Activated CD8-positive, alpha-beta memory T cell treated with anti-CD3 and anti-CD28 coated beads, Interleukin-2, amount 50 U/mL, for 1 hour (primary cell): ENCODE measurements at regions not wholly inside any gene's neighbourhood (a gene's known extent, or its start where the extent isn't known, plus 50 kb on each side); places are given as distances from the start of the nearest gene placed in this dataset.
"Not testable (repeated sequence)": the region's sequence is repeated elsewhere in the genome, so short reads cannot be mapped to it uniquely, and the experiment has no call there.

ENCODE experiments used
- DNase-seq: peaks from one replicate; pipeline ENCODE4 v3.0.0-alpha.2; 2020; ENCODE audit errors: extremely low read depth

DNA sequence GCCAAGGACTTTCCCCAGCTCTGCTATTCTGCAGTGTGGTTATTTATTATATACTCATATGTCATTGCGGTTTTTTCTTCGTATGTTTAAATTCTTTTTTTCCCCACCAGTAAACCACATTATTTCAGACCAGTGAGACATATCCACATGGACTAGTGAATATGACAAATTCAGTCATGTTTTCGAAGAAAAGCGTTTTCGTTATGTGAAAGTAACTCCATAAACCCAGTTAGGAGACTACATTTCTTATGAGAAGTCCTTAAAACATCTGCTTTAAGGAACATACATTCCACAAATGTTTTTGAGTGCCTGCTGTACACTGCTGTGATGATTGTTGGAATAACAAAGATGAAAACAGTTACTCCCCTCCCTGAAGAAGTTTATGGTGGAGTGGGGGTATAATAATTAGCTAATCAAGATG is 591.8 kb upstream of the CLINT1 start:
- DNase-seq: no peak

DNA sequence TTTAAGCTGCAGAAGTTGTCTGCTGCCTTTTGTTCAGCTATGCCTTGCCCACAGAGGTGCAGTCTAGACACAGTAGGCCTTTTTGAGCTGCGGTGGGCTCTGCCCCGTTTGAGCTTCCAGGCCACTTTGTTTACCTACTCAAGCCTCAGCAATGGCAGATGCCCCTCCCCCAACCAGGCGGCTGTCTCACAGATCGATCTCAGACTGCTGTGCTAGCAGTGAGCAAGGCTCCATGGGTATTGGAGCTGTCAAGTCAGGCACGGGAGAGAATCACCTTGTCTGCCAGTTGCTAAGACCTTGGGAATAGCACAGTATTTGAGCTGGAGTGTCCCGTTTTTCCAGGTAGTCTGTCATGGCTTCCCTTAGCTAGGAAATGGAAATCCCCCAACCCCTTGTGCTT is 587.8 kb upstream of the CLINT1 start:
- DNase-seq: not testable (repeated sequence)

DNA sequence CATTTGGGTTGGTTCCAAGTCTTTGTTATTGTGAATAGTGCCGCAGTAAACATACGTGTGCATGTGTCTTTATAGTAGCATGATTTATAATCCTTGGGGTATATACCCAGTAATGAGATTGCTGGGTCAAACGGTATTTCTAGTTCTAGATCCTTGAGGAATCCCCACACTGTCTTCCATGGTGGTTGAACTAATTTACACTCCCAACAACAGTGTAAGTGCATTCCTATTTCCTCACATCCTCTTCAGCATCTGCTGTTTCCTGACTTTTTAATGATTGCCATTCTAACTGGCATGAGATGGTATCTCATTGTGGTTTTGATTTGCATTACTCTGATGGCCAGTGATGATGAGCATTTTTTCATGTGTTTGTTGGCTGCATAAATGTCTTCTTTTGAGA is 580.3 kb upstream of the CLINT1 start:
- not testable (repeated sequence) for DNase-seq

DNA sequence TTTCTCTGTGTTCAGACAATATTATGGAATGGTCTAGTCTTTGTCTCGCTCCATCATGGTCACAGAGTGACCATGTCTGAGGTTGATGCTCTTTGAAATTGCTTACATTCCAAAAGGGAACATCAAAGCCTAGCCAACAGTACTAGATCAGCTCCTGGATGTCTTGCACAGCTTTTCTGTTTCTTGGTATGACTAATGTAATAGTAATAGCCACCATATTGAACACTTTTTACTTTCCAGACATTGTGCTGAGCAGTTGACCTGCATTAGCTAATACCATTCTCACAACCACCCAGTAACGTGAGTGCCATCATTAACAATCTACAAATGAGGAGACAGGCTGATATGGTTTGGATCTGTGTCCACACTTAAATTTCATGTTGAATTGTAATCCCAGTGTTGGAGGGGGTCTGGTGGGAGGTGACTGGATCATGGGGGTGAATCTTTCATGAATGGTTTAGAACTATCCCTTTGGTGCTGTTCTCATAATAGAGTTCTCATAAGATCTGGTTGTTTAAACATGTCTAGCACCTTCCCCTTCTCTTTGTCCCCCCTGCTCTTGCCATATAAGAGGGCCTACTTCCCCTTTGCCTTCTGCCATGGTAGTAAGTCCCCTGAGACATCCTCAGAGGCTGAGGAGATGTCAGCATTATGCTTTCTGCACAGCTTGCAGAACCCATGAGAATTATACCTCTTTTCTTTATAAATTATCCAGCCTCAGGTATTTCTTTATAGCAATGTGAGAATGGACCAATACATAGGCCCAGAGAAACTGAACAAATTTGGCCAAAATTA is 577.5 kb upstream of the CLINT1 start:
- DNase-seq: no peak

DNA sequence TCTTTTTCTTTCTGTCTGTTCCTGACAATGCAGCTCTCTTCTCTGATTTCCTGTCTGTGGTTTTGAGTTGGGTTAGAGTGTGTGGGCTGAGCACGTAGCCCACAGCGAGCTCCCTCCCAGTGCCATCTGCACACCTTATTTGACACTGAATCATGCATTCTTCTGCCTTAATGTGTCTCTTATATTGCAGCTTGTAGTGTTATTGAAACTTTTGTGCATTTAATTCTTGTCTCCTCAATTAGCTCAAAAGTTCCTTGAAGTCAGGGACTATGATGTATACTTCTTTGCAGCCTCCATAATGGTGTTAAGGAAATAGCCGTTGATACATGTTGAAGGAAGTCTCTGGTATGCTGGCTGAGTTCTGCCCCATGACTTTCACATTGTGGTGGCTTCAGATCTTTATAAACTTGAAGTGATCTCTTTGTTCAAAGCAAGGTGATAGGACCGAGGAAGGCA is 576.2 kb upstream of the CLINT1 start:
- DNase-seq: no peak

DNA sequence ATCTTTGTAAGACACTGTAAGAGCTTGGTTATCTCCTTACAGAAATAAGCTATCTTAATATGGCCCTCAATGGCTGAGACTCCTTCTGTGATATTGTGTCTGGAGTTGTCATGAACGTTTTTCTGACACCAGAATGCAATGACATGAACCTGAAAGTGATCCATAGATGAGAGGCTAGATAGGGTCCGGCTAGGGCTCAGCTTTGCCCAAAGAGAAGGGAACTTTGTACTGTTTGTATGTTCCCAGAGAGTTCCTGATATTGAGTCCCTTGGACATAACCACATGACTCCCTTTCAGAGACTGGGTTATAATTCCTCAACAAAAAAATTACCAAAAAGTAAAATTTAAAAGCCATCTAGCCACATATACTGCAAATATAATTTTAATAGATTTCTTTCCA is 575.8 kb upstream of the CLINT1 start:
- DNase-seq: no peak

DNA sequence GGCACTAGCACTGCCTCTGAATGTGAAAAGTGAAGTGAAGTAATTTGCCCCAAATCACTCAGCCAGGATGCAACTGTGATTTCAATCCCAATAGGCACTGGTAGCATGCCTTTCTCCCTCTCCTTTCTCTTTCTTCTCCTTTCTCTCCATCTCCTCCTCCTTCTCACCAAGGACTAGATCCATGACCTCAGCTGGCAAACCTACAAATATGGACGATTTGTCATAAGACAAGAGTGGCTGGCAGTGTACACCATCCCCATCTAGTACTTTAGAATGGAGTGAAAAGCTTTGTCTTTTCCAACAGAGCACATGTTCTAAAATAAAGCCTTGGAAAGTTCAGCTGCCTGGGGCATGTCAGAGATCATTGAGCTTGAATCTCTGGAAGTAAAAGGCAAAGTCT is 574.7 kb upstream of the CLINT1 start:
- no peak for DNase-seq

DNA sequence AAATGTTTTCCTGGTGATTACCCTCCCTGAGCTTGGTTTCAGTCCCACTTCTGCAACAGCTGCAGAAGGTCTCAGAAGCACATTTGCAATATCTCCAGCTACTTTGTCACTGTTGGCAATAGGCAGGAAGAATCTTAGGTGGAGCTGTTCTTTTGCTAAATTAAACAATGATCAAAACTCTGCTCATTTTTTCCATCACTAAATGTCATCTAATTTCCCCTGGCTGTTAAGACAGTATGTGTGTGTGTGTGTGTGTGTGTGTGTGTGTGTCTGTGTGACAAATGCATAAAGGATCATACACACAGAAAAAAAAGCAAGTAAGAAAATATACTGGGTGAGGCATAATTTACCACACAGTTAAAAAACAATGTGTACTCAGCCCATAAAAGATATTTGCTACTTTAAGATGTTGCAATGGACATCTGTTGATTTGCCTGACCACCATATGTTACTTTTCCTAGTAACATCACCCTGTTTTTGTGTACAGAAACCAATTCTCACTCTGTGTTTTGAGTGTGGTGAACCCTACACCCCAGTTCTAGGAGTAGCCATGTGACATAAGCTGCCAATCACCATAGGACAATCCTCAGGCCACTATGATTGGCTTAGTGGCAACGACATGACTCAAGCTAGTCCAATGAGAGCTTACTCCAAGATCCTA is 572.6 kb upstream of the CLINT1 start:
- no peak for DNase-seq

DNA sequence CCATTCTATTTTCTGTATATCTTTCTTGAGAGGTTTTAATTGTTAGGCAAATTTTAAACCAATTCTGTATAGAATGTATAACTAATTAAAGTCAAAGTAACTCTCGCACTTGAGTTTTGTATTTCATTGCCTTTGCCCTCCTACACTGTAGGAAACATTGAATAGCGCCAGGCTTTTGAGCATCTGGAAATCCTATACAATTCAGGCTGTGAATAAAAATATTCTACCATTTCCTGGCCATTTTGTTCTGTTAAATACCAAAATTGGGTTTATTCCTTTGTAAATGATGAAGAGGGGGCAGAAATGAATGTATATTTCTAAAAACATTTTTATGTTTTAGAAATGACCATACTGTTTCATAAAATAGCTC is 571.8 kb upstream of the CLINT1 start:
- DNase-seq: no peak

DNA sequence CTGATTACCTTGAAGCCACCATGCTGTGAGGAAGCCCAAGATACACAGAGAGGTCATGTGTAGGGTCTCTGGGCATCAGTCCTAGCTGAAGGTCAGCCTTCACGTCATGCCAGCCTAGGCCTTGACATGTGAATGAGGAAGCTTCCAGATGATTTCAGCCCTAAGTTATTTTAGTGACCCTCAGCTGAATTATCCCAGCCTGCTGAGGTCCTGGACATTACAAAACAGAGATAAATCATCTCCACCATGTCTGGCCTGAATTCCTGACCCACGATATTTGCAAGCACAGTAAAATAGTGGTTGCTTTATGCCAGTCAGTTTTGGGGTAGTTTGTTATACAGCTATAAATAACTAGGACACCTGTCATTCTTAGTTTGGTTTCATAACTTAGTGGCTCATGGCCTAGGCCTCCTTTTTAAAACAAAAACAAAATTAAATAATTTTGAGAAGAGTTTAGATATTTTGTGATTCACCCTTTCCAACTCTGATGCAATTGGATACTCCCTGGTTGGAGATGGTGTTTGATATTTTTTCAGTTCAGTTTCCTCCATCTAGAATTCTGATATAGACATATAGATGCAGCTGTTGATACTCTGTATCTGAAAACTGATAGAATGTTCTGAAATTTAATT is 571.3 kb upstream of the CLINT1 start:
- no peak for DNase-seq

DNA sequence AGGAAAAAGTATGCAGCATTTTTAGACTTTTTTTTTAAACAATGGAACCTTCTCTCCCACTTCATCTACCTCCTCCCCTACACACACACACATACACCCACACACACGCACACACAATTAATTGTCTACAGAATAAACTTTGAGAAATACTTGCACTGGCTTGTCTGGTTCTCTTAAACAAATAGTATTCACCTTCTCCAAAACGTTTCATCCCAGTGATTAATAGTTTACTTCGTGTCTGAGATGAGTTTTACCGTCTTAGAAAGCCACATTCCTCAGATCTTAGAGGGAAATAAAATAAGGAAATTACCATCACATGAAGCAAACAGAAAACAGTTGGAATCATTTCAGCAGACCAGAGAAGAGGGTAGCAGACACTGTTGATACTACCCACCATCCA is 570.6 kb upstream of the CLINT1 start:
- no peak for DNase-seq

DNA sequence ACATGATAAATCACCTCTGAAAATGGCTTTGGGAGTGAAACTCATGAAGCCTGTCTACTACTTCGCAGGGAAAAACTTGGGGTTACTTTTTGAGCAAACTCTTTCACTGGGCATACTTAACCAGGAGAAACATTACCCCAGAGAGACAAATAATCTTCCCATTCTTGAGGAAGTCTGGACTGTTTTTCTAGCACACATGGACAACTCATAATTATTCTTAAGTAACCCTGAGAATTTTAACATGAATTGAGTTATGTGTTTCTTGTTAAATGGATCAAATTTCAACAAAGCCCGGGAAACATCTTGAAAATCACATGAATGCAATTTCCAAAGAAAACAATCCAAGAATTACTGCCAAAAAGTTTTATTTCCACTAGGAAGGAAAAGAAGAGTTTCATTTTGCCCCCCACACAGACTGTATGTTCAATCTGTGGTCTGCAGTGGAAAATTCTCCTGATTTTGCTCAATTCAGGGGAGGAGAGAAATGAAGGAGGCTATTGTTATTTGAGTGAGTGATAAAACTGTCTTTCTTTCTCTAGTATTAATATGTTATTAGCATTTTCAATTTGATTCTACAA is 564.8 kb upstream of the CLINT1 start:
- DNase-seq: no peak

DNA sequence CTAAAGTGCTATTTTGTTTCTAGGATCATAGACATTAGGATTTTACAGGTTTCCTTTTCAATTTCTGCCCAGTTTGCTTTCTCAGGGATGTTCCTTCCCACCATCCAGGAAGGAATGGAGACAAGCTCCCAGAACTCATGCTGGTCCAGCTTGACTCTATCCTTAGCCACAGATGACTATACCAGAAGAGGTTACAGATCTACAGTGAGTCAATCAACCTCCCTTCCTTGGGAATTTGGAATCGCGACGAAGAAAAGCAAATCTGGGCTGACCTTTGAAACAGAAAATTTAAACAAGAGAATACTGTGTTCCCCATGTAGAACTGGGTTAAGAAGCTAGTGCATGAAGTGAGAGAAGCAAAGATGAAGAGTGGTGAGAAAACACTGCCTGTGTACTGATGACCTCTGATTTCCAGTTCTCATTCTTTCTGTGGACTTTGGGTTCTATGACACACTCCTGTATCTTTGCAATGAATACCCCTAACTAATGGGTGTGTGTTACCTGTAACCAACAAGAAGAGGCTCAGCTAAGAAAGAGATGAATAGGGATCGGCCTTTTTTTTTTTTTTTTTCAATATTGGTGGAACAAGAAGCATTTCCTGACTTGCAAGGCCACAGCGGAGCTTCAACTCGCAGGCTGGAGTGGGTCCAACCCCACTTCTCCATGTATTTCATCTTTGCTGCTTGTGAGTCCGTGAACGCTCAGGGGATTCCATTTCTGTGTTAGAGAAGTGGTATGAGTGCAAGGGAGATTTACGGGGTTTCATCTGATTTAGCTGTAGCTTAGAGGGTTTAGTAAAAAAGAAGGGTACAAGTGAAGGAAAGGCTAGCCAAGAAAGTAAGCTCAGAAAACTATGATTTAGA is 563.9 kb upstream of the CLINT1 start:
- DNase-seq: no peak

DNA sequence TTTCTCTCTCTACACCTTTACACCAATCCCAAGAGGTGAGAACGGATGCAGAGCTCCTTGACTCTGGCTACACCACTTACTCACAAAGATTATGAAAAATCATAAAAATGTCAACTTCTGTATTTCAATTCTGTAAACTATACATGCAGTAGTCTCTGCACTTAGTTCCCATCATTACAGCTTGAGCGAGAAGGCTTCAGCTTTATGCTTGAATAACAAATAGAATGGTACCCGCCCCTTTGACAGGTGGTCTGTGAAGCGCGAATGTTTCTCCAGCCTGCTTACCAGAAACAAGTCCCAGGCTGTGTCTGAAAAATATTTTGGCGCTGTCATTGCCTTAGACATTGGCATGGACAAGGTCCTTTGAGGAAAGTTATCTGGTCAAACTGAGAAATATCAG is 562.4 kb upstream of the CLINT1 start:
- no peak for DNase-seq

DNA sequence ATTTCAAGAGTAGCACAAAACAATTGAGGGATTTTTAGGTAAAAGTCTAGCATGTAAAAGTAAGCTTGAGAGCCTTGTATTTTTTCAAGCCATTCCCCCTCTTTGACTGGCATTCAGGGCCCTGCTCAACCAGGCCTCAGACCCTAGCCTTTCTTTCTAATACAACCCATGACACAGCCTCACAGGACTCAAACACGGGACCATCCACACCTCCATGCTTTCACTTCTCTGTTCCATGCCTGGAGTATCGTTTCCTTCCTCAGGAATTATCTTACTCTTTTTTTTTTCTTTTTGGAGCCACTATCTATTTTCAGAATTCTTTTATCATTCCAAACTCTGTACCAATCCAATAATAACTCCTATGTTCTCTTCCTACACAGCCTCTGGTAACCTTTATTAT is 560.2 kb upstream of the CLINT1 start:
- no peak for DNase-seq

DNA sequence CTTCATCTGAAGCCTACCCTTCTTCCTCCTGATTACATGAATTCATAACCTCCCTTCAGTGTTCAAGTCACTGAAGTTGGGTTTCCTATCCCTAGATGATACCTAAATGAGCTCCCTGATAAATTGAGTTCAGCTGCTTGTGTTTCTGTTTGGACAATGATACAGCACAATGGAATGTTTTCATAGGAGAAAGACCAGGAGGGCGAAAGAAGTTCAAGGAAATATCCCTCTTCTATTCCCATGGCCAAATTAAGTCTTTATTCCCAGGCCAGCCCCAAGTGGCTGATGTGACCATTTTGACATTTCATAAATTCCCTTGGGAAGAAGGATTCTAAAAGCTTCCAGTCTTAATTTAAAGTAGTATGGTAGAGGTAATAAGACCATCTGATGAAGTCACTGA is 555.8 kb upstream of the CLINT1 start:
- DNase-seq: no peak

DNA sequence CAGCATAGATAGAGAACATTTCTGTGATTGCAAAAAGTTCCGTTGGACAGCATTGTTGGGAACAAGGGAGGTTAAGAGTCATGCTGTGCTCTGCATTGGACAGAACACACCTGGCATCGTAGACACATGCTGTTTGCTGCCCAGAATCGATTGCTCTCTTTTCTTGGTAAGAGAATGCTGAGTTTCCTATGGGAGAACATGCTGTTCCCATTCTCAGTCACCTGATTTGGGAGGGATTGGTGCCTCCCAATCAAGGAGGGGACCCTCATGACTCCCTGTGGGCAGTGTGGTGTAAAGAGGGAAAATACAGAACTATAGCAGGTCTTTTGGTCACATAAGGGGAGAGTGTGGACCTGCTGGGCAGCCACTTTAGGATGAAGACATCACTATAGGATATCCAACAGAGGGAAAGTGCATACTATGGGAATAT is 555.4 kb upstream of the CLINT1 start:
- no peak for DNase-seq

DNA sequence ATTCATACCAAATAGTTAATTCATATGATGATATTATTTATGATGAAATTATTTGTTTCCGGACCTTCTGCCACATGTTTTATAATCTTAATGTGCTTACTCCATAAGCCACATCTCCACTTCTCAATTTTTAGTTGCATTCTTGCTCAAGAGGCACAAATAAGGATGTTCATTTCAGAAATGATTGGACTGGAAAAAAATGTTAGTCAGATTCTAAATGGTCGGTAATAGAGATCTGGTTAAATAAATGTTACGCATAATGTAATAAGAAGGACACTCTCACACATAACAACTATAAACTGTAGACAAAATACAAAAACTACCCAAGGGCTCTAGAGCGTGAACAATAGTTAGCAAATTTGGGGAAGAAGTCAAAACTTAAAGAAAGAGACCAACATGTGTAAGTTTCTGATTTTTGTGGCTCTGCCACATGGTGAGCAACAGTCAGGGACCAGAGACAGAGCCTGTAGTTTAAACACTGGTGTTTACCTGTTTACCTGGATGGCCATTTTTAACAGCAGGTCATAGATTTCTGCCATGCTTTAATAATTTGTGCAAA is 554.3 kb upstream of the CLINT1 start:
- DNase-seq: no peak

DNA sequence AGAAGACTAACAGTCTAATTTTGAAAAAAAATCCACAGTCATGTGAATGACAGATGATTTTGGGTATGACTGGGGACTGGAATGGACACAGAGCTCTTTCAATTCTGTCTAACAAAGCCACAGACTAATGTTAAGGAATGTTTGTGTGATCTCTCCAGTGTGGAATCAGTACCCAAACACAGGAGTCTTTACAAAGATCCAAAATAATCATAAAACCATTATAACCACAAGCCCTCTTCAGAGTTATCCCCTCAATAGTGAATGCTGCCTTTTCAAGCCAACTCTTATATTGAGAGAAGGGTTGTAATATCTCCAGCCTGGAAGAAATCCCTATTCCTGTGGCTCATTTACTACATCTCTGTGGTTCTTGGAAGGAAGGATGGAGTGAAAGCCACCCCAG is 552.0 kb upstream of the CLINT1 start:
- DNase-seq: no peak

DNA sequence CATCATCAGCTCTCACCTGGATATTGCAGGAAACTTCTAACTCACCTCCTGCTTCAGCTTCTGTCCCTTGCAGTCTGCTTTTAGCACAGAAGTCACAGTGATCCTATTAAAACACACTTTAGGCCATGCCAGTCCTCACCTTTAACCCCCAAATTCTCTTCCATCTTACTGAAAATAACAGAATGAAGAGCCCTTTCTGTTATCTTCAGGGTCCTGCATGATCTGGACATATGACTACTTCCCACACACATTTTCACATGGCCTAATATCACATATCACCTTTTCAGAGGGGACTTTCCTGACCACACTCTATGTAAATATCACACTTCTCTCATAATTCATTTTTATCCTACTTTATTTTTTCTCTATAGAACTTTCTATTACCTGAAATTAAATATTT is 550.6 kb upstream of the CLINT1 start:
- DNase-seq: no peak

DNA sequence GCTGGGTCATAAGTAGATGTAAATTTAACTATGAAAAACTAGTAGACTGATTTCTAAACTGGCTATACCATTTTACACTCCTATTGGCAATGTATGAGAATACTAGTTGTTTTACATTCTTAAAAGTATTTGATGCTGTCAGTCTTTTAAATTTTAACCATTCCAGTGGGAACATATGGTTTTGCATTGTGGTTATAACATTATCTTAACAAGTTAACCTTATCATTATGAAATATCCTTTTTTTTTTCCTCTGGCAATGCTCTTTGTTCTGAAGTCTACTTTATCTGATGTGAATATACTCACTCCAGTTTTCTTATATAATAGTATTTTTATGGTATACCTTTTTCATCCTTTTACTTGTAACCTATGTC is 548.9 kb upstream of the CLINT1 start:
- no peak for DNase-seq
